ENCODE measurements at regions not wholly inside any gene's neighbourhood (a gene's known extent, or its start where the extent isn't known, plus 50 kb on each side); places are given as distances from the start of the nearest gene placed in this dataset.

DNA sequence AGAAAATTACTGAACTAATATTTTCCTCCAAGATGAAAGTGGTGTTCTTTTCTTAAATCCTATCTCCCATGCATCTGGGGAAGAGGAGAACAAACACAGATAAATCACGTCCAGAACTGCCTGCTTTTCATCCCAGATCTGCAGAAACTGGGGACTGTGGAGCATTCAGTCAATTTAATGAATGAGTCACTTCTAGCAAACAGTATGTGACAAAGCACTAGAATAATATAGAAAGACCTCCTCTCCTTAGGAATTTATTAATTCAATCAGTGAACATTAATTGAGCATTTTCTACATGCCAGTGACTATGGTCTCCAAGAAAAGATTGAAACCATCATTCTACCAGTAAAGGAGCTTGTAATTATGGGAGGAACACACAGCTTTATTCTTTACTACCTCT, 693.4 kb upstream of the ID2 start:
- Mint-ChIP-seq H3K36me3 (ENCODE audit: unreplicated experiment) (no peaks in the 10 kb centered on the region), H3K4me1 (ENCODE audit: unreplicated experiment) (no peaks in the 10 kb centered on the region), H3K9me3 (ENCODE audit: unreplicated experiment) (peaks cover 1% of the 10 kb centered on the region), H3K4me3 (ENCODE audit: unreplicated experiment) (no peak overlapping the region), H3K27me3 (ENCODE audit: unreplicated experiment) (peaks cover 10% of the 10 kb centered on the region), H3K27ac (ENCODE audit: unreplicated experiment) (no peak overlapping the region)
- no peak for DNase-seq (ENCODE audit: extremely low spot score, unreplicated experiment)
- TF ChIP-seq, protein P1, sequence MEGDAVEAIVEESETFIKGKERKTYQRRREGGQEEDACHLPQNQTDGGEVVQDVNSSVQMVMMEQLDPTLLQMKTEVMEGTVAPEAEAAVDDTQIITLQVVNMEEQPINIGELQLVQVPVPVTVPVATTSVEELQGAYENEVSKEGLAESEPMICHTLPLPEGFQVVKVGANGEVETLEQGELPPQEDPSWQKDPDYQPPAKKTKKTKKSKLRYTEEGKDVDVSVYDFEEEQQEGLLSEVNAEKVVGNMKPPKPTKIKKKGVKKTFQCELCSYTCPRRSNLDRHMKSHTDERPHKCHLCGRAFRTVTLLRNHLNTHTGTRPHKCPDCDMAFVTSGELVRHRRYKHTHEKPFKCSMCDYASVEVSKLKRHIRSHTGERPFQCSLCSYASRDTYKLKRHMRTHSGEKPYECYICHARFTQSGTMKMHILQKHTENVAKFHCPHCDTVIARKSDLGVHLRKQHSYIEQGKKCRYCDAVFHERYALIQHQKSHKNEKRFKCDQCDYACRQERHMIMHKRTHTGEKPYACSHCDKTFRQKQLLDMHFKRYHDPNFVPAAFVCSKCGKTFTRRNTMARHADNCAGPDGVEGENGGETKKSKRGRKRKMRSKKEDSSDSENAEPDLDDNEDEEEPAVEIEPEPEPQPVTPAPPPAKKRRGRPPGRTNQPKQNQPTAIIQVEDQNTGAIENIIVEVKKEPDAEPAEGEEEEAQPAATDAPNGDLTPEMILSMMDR (IDR thresholded peaks at IDR 0.05), result no peak

DNA sequence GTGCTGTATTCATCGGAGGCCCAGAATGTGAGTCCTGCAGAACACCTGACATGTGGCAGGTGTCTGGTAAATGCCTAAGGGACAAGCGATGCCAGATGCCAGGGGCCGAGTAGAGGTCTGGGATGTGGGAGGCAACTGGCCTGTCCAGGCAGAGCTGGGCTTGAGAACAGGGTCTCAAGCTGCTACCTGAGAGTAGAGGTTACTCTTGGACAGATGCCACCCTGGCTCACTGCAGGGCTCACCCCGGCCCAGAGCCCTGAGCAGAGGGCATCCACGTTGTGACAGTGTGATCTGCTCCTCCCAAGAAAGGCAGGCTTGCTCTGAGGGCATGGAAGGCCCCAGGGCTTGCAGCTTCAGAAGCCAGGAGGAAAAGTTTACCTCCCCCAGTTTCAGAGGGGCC, 692.0 kb upstream of the ID2 start:
- Mint-ChIP-seq H3K27ac (ENCODE audit: unreplicated experiment) (no peak overlapping the region), H3K36me3 (ENCODE audit: unreplicated experiment) (no peaks in the 10 kb centered on the region), H3K4me1 (ENCODE audit: unreplicated experiment) (no peaks in the 10 kb centered on the region), H3K9me3 (ENCODE audit: unreplicated experiment) (no peaks in the 10 kb centered on the region), H3K27me3 (ENCODE audit: unreplicated experiment) (peaks cover 10% of the 10 kb centered on the region), H3K4me3 (ENCODE audit: unreplicated experiment) (no peak overlapping the region)
- DNase-seq (ENCODE audit: extremely low spot score, unreplicated experiment), result no peak
- TF ChIP-seq, protein P1 (IDR thresholded peaks at IDR 0.05), result no peak

DNA sequence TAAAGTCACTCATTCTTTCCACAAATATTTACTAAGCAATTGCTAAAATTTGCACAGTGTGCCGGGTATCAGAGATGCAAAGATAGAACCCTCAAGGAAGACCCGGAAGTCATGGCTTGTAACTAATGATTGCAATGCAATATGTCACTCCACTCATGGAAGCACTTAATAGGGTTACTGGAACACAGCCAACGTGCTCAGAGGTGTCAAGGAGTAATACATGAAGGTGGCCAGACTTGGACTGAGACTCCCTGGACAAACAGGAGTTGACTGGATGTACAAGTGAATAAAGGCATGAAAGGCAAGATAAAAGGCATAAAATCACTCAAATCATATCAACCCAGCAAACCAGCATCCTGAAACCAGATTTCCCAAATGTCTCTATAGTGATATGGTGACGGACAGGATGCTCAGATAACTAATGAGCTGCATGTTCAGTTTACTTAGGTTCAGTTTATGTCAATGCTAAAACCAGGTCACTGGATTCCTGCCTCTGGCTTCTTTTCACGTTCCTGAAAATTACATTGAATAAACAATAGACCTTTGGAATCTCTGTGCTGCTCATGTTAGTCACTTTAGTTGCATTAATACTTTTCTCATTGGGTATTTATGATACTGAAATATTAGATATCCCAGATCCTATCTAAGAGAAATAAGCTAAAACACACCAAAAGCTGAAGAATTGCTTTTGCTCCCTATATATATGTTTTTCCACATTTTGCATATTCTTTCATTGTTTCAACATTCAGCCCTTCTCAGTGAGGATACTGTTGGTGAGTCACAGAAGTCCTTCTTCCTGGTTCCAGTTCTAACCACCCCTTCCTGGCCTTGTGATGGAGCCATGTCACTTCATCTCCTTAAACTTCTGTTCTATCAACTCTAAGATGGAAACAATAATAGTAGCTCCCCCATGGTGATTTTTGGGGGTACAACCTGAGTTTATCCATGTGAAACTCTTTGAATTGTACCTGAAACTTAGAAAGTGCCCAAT, 688.9 kb upstream of the ID2 start:
- TF ChIP-seq, protein P1 (IDR thresholded peaks at IDR 0.05), result no peak
- no peaks in the 10 kb centered on the region for H3K36me3 Mint-ChIP-seq (ENCODE audit: unreplicated experiment)
- no peaks in the 10 kb centered on the region for H3K4me1 Mint-ChIP-seq (ENCODE audit: unreplicated experiment)
- peaks cover 10% of the 10 kb centered on the region for H3K27me3 Mint-ChIP-seq (ENCODE audit: unreplicated experiment)
- H3K27ac Mint-ChIP-seq (ENCODE audit: unreplicated experiment), result no peak overlapping the region
- DNase-seq (ENCODE audit: extremely low spot score, unreplicated experiment), result no peak
- no peaks in the 10 kb centered on the region for H3K9me3 Mint-ChIP-seq (ENCODE audit: unreplicated experiment)
- H3K4me3 Mint-ChIP-seq (ENCODE audit: unreplicated experiment), result no peak overlapping the region

DNA sequence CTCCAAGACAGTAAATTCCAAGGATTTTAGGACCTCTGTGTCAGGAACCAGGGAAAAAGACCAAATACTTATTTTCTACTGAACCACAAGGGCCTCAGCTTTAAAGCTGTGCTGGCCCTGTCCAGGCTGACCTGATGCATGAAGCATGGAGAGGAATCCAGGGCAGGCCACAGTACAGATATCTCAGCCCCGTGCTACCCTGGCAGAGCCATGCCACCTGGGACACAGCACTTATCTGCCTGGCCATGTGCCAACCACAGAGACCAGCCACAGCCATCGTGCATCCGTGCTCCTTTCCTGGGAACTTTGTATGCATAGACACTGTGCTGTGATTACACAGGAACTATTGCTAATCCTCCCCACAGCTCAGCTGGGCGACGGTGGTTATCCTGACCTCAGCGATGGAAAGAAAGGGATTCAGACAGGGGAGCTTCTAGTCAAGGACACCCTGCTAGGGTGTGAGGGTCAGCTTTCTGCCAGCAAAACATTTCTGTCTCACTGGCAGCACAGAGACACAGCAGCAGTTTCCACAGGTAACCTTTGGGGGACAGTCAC, 687.4 kb upstream of the ID2 start:
- DNase-seq (ENCODE audit: extremely low spot score, unreplicated experiment), result no peak
- H3K36me3 Mint-ChIP-seq (ENCODE audit: unreplicated experiment), result no peaks in the 10 kb centered on the region
- H3K27me3 Mint-ChIP-seq (ENCODE audit: unreplicated experiment), result peaks cover 10% of the 10 kb centered on the region
- TF ChIP-seq, protein P1 (IDR thresholded peaks at IDR 0.05), result no peak
- H3K27ac Mint-ChIP-seq (ENCODE audit: unreplicated experiment), result no peak overlapping the region
- no peaks in the 10 kb centered on the region for H3K4me1 Mint-ChIP-seq (ENCODE audit: unreplicated experiment)
- H3K9me3 Mint-ChIP-seq (ENCODE audit: unreplicated experiment), result no peaks in the 10 kb centered on the region
- no peak overlapping the region for H3K4me3 Mint-ChIP-seq (ENCODE audit: unreplicated experiment)

DNA sequence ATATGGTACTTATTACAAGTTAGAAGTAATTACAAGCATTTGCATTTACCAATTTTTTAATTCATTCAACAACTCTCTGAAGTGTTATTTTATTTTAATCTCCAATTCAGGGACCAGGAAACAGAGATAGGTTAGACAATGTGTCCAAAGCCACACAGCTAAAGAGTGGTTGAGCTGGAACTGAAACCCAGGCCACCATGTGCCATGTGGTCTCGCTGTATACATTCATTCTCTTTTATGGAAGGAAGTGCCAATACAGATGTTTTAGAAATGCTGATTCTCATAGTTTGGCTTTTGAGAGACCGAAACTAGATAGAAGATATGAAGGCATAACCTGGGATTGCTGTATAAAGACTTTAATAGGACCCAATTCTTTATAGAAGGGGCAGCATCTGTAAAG, 684.6 kb upstream of the ID2 start:
- TF ChIP-seq, protein P1 (IDR thresholded peaks at IDR 0.05), result no peak

More for the DNA sequence above, 684.6 kb upstream of the ID2 start:
- Mint-ChIP-seq H3K4me1 (ENCODE audit: unreplicated experiment) (no peaks in the 10 kb centered on the region), H3K27me3 (ENCODE audit: unreplicated experiment) (peaks cover 3% of the 10 kb centered on the region), H3K36me3 (ENCODE audit: unreplicated experiment) (no peaks in the 10 kb centered on the region), H3K4me3 (ENCODE audit: unreplicated experiment) (no peak overlapping the region), H3K27ac (ENCODE audit: unreplicated experiment) (no peak overlapping the region), H3K9me3 (ENCODE audit: unreplicated experiment) (no peaks in the 10 kb centered on the region)
- no peak for DNase-seq (ENCODE audit: extremely low spot score, unreplicated experiment)
